Loucy (cell line): ENCODE measurements at regions not wholly inside any gene's neighbourhood (a gene's known extent, or its start where the extent isn't known, plus 50 kb on each side); places are given as distances from the start of the nearest gene placed in this dataset.

ENCODE experiments used
- CTCF ChIP-seq: fragments of 200-600 bp; sonication (generic); conservative IDR thresholded peaks from 2 replicates; pipeline ENCODE4 v1.5.1; 2014; ENCODE audit warnings: mild to moderate bottlenecking, antibody characterized with exemption, low read length
- EZH2phosphoT487 ChIP-seq: fragments of 200-600 bp; IDR thresholded peaks from 2 replicates; pipeline ENCODE4 v1.6.1; 2018; ENCODE audit warnings: antibody characterized with exemption, mild to moderate bottlenecking, moderate library complexity, borderline replicate concordance

- TF ChIP-seq CTCF (no peak), EZH2phosphoT487 (no peak)
These were observed 116.7 kb upstream of the ALKAL2 start for GRCh38 chr2:404581-404980.
